ENCODE measurements at regions not wholly inside any gene's neighbourhood (a gene's known extent, or its start where the extent isn't known, plus 50 kb on each side); places are given as distances from the start of the nearest gene placed in this dataset.

DNA sequence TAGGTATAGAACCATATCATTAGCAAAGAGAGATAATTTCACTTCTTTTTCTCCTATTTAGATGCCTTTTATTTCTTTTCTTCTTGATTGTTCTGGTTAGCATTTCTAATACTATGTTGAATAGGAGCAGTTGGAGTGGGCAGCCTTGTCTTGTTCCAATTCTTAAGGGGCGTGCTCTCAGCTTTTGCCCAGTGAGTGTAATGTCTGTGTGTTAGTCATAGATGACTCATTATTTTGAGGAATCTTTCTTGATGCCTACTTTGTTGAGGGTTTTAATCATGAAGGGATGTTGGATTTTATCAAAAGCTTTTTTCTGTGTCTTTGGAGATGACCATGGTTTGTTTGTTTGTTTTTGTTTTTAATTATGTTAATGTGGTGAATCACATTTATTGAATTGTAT is 1453.1 kb upstream of the SLC39A10 start:
- TF ChIP-seq, protein P1, sequence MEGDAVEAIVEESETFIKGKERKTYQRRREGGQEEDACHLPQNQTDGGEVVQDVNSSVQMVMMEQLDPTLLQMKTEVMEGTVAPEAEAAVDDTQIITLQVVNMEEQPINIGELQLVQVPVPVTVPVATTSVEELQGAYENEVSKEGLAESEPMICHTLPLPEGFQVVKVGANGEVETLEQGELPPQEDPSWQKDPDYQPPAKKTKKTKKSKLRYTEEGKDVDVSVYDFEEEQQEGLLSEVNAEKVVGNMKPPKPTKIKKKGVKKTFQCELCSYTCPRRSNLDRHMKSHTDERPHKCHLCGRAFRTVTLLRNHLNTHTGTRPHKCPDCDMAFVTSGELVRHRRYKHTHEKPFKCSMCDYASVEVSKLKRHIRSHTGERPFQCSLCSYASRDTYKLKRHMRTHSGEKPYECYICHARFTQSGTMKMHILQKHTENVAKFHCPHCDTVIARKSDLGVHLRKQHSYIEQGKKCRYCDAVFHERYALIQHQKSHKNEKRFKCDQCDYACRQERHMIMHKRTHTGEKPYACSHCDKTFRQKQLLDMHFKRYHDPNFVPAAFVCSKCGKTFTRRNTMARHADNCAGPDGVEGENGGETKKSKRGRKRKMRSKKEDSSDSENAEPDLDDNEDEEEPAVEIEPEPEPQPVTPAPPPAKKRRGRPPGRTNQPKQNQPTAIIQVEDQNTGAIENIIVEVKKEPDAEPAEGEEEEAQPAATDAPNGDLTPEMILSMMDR (conservative IDR thresholded peaks at IDR 0.05; ENCODE audit: low read length): no peak
- TF ChIP-seq EZH2phosphoT487 (IDR thresholded peaks at IDR 0.05; ENCODE audit: borderline replicate concordance, low read depth, low read length): no peak
